Activated CD8-positive, alpha-beta T cell treated with anti-CD3 and anti-CD28 coated beads for 36 hours (primary cell): ENCODE measurements at regions not wholly inside any gene's neighbourhood (a gene's known extent, or its start where the extent isn't known, plus 50 kb on each side); places are given as distances from the start of the nearest gene placed in this dataset.
A peak's percentile ranks its signal among the peaks of the same experiment; 100 is the strongest.

ENCODE experiments used
- ATAC-seq: fragments of 200-7000 bp; cut with Tn5 transposase; one replicate; pipeline ENCODE4 v1.10.0; 2021; ENCODE audit warnings: mild to moderate bottlenecking, moderate library complexity
- CTCF ChIA-PET: fragments of 350-600 bp; sonication (Branson Sonifier 250); formaldehyde crosslinking; loops from one replicate; lab custom pipeline; 2021; ENCODE audit warnings: antibody characterized with exemption; lab: Charles Lee
- POLR2A ChIA-PET: fragments of 350-600 bp; sonication (Branson Sonifier 250); formaldehyde crosslinking; loops from one replicate; lab custom pipeline; 2021; ENCODE audit warnings: antibody characterized with exemption; lab: Charles Lee
- DNase-seq: peaks from one replicate; pipeline ENCODE4 v3.0.0-alpha.2; 2020
- H3K27ac Mint-ChIP-seq: one replicate; pipeline ENCODE4 v1.8.0; 2021; ENCODE audit warnings: mild to moderate bottlenecking, mixed read lengths
- H3K27me3 Mint-ChIP-seq: one replicate; pipeline ENCODE4 v1.8.0; 2021; ENCODE audit warnings: mixed read lengths
- H3K36me3 Mint-ChIP-seq: one replicate; pipeline ENCODE4 v1.8.0; 2021; ENCODE audit warnings: low read depth, mixed read lengths
- H3K4me1 Mint-ChIP-seq: one replicate; pipeline ENCODE4 v1.8.0; 2021; ENCODE audit warnings: low read depth, mixed read lengths
- H3K4me3 Mint-ChIP-seq: one replicate; pipeline ENCODE4 v1.8.0; 2021; ENCODE audit warnings: mild to moderate bottlenecking, moderate library complexity, mixed read lengths
- H3K9me3 Mint-ChIP-seq: one replicate; pipeline ENCODE4 v1.8.0; 2021; ENCODE audit warnings: mixed read lengths
- CTCF ChIP-seq: fragments of 200-600 bp; IDR thresholded peaks from one replicate; pipeline ENCODE4 v1.8.0; 2022; ENCODE audit warnings: antibody characterized with exemption, mild to moderate bottlenecking
- intact Hi-C: fragments of 100-400 bp; cut with micrococcal nuclease; formaldehyde crosslinking; loops from one replicate; pipeline ENCODE4 v1.10.0; 2022

- no peak overlapping the region for H3K27ac Mint-ChIP-seq
- DNase-seq (no peak), ATAC-seq (no peak)
- intact Hi-C loops = no loop called here
- ChIA-PET POLR2A (no interaction called here), CTCF (interaction anchor here (0.7 kb wide), 1 partner anchor 8 kb away, joined by 3 read pairs; no protein-coding TSS in a partner anchor)
- no peak for TF ChIP-seq CTCF
- no peaks in the 10 kb centered on the region for H3K27me3 Mint-ChIP-seq
- H3K36me3 Mint-ChIP-seq = no peaks in the 10 kb centered on the region
- no peak overlapping the region for H3K4me3 Mint-ChIP-seq
- H3K9me3 Mint-ChIP-seq = peaks cover 12% of the 10 kb centered on the region
- no peaks in the 10 kb centered on the region for H3K4me1 Mint-ChIP-seq
Measured at GRCh38 chr22:49693416-49693815, 134.3 kb downstream of the BRD1 start.

DNA sequence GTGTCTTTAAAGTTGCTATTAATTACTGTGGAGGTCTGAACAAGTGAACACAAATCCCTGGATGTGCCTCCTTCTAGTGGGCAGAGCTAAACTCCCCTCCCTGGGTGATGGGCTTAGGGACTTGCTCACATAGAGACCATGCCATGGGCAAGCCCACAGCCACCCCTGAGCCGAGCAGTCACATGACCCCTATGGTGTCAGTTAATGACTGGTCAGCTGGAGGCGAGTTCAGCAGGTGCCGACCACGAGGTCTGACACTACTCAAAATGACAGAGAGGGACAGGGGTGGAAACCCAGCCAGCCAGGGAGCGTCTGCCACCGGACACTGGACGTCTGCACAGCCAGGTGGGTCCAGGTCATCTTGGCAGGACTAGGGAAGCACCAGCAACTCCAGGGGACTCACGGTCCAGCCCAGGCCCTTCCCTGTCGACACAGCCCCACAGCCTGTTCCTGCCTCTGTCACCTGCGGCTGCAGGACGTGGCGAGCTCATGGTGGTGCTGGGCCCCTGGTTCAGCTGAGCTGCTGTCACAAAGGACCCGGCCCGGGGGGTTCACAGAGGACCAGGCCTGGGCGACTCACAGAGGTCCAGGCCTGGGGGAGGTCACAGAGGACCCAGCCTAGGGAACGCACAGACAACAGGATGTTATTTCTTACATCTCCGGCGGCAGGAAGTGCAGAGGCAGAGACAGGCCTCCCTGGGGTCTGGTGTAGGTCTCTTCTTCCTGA lies 135.0 kb downstream of the BRD1 start:
- H3K27me3 Mint-ChIP-seq = no peaks in the 10 kb centered on the region
- no peak overlapping the region for H3K4me3 Mint-ChIP-seq
- POLR2A ChIA-PET = no interaction called here
- intact Hi-C loops = no loop called here
- no peaks in the 10 kb centered on the region for H3K4me1 Mint-ChIP-seq
- CTCF ChIA-PET = interaction anchor here (0.7 kb wide), 1 partner anchor 9 kb away, joined by 3 read pairs; no protein-coding TSS in a partner anchor
- peaks cover 10% of the 10 kb centered on the region for H3K9me3 Mint-ChIP-seq
- DNase-seq = no peak
- no peak for TF ChIP-seq CTCF
- H3K27ac Mint-ChIP-seq = no peak overlapping the region
- ATAC-seq = peak; percentile 17
- H3K36me3 Mint-ChIP-seq = no peaks in the 10 kb centered on the region

GRCh38 chr22:49691256-49691655 lies 136.4 kb downstream of the BRD1 start:
- Mint-ChIP-seq H3K4me3 (no peak overlapping the region), H3K4me1 (no peaks in the 10 kb centered on the region), H3K27ac (no peak overlapping the region), H3K9me3 (no peaks in the 10 kb centered on the region), H3K36me3 (no peaks in the 10 kb centered on the region), H3K27me3 (no peaks in the 10 kb centered on the region)
- ATAC-seq (no peak), DNase-seq (no peak)
- ChIA-PET POLR2A (no interaction called here), CTCF (interaction anchor here (0.8 kb wide), 1 partner anchor 10 kb away, joined by 3 read pairs; no protein-coding TSS in a partner anchor)
- TF ChIP-seq CTCF = no peak
- intact Hi-C loops = no loop called here

DNA sequence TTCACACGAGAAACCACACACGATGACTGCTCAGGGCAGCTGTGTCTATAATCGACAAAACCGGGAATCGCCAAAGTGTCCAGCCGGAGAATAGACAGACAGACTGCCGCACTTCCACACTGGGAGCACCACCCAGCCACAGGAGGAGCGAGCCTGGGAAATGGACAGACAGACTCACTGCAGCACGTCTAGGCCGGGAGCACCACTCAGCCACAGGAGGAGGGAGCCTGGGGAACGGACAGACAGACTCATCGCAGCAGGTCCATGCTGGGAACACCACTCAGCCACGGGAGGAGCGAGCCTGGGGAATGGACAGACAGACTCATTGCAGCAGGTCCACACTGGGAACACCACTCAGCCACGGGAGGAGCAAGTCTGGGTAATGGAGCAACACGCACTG lies 137.2 kb downstream of the BRD1 start:
- H3K4me1 Mint-ChIP-seq = no peaks in the 10 kb centered on the region
- POLR2A ChIA-PET = no interaction called here
- TF ChIP-seq CTCF = no peak
- no peaks in the 10 kb centered on the region for H3K9me3 Mint-ChIP-seq
- no peak for ATAC-seq
- no peaks in the 10 kb centered on the region for H3K36me3 Mint-ChIP-seq
- DNase-seq = no peak
- H3K4me3 Mint-ChIP-seq = no peak overlapping the region
- no peaks in the 10 kb centered on the region for H3K27me3 Mint-ChIP-seq
- intact Hi-C loops = no loop called here
- CTCF ChIA-PET = interaction anchor here (1.8 kb wide), 1 partner anchor 11 kb away, joined by 6 read pairs; no protein-coding TSS in a partner anchor
- no peak overlapping the region for H3K27ac Mint-ChIP-seq

DNA sequence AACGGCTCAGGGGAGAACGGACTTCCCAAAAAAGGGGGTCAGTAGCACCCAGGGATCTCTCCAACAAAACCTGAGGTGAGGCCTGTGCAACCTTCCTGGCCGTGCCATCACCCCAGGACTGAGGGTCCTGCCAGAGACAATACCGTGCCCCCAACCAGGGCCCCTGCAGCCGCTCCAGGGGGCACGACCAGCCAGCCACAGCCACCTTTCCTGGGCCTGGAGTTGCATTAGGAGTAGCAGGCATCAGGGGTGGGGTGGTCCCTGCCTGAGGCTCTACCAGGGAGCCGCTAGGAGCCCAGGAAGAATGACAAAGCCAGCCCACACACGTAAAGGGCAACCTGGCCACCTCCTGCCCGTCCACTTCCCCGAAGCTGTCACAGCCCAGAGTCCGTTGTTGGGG lies 137.8 kb downstream of the BRD1 start:
- Mint-ChIP-seq H3K36me3 (no peaks in the 10 kb centered on the region), H3K27ac (no peak overlapping the region), H3K9me3 (no peaks in the 10 kb centered on the region), H3K4me1 (no peaks in the 10 kb centered on the region), H3K4me3 (no peak overlapping the region), H3K27me3 (no peaks in the 10 kb centered on the region)
- ChIA-PET CTCF (interaction anchor here (1.8 kb wide), 1 partner anchor 12 kb away, joined by 6 read pairs; no protein-coding TSS in a partner anchor), POLR2A (no interaction called here)
- DNase-seq (no peak), ATAC-seq (no peak)
- TF ChIP-seq CTCF = no peak
- intact Hi-C loops = no loop called here
